Esophagus muscularis mucosa (tissue), 4 donors: ENCODE measurements at regions not wholly inside any gene's neighbourhood (a gene's known extent, or its start where the extent isn't known, plus 50 kb on each side); places are given as distances from the start of the nearest gene placed in this dataset.

ENCODE experiments used
- CTCF ChIP-seq, 3 experiments: fragments of 200-600 bp in 2 of 3; fragments of 450-650 bp in 1 of 3; sonication (generic) in 2 of 3; IDR thresholded peaks; one replicate each; pipeline ENCODE4 v1.5.1; 2017 to 2019; ENCODE audit warnings: antibody characterized with exemption in 3 of 3, mild to moderate bottlenecking in 2 of 3, moderate library complexity in 1 of 3
- EP300 ChIP-seq: sonication (generic); formaldehyde crosslinking; IDR thresholded peaks from one replicate; pipeline ENCODE4 v1.6.1; 2017; ENCODE audit warnings: antibody characterized with exemption
- POLR2A ChIP-seq: fragments of 450-650 bp; IDR thresholded peaks from one replicate; pipeline ENCODE4 v1.6.1; 2017; ENCODE audit warnings: antibody characterized with exemption, moderate library complexity, mild to moderate bottlenecking, low read depth
- POLR2AphosphoS5 ChIP-seq, 2 donors: sonication (generic); formaldehyde crosslinking; IDR thresholded peaks; one replicate each; pipeline ENCODE4 v1.6.1; 2017; ENCODE audit warnings: antibody characterized with exemption in 2 of 2

- TF ChIP-seq CTCF (IDR thresholded peaks at IDR 0.05) (no peak), EP300 (no peak), POLR2A (no peak), POLR2AphosphoS5 (IDR thresholded peaks at IDR 0.05) (no peak)
These were observed 100.9 kb downstream of the C16orf95 start for GRCh38 chr16:87216148-87216840.
